PC-9 (cell line): ENCODE measurements at regions not wholly inside any gene's neighbourhood (a gene's known extent, or its start where the extent isn't known, plus 50 kb on each side); places are given as distances from the start of the nearest gene placed in this dataset.

ENCODE experiments used
- BruUV-seq: library from RNA; stranded (reverse); fragments of 400-500 nt; replicated peaks from 2 replicates; lab custom pipeline; 2021; lab: Mats Ljungman, UMichigan
- CTCF ChIA-PET: fragments of 300-600 bp; sonication (Branson Sonifier 250); formaldehyde crosslinking; loops from one replicate; lab custom pipeline; 2022; ENCODE audit warnings: antibody characterized with exemption; lab: Charles Lee
- POLR2A ChIA-PET: fragments of 300-600 bp; sonication (Branson Sonifier 250); formaldehyde crosslinking; loops from one replicate; lab custom pipeline; 2022; ENCODE audit warnings: antibody characterized with exemption; ENCODE audit not compliant: unreplicated experiment; lab: Charles Lee
- DNase-seq, 2 experiments: peaks; one replicate each; pipeline versions ENCODE4 v3.0.0 to v3.0.0-alpha.2; 2015 to 2022; ENCODE audit warnings: mixed read lengths in 1 of 2
- H2AFZ ChIP-seq: fragments of 200-600 bp; sonication (generic); 2 replicates; pipeline ENCODE4 v1.8.1; 2017; ENCODE audit warnings: antibody characterized with exemption
- H3F3A ChIP-seq: fragments of 200-600 bp; sonication (generic); 2 replicates; pipeline ENCODE4 v1.8.1; 2017; ENCODE audit warnings: antibody characterized with exemption, mild to moderate bottlenecking, low read depth; ENCODE audit not compliant: insufficient read depth
- H3K27ac ChIP-seq: fragments of 200-600 bp; sonication (generic); 2 replicates; pipeline ENCODE4 v1.6.1; 2016; ENCODE audit warnings: mixed run types
- H3K27me3 ChIP-seq: fragments of 200-600 bp; sonication (generic); 2 replicates; pipeline ENCODE4 v1.6.1; 2016; ENCODE audit warnings: low read depth, mixed run types; ENCODE audit not compliant: insufficient read depth
- H3K36me3 ChIP-seq: fragments of 200-600 bp; sonication (generic); 2 replicates; pipeline ENCODE4 v1.6.1; 2016; ENCODE audit warnings: low read depth, mixed run types
- H3K4me1 ChIP-seq: fragments of 200-600 bp; sonication (generic); replicated peaks from 2 replicates; pipeline ENCODE4 v1.6.1; 2016; ENCODE audit warnings: mixed run types; ENCODE audit not compliant: insufficient read depth
- H3K4me2 ChIP-seq: fragments of 200-600 bp; sonication (generic); 2 replicates; pipeline ENCODE4 v1.6.1; 2017; ENCODE audit warnings: mixed run types
- H3K4me3 ChIP-seq: fragments of 200-600 bp; sonication (generic); 2 replicates; pipeline ENCODE4 v1.6.1; 2016; ENCODE audit warnings: mixed run types
- H3K79me2 ChIP-seq: fragments of 200-600 bp; sonication (generic); 2 replicates; pipeline ENCODE4 v1.6.1; 2017; ENCODE audit warnings: low read depth, mixed run types
- H3K9me2 ChIP-seq: fragments of 200-600 bp; sonication (generic); 2 replicates; pipeline ENCODE4 v1.8.1; 2017; ENCODE audit warnings: mild to moderate bottlenecking; ENCODE audit not compliant: insufficient read depth
- H3K9me3 ChIP-seq: fragments of 200-600 bp; sonication (generic); 2 replicates; pipeline ENCODE4 v1.8.1; 2016; ENCODE audit warnings: low read depth; ENCODE audit not compliant: insufficient read depth
- H4K20me1 ChIP-seq: fragments of 200-600 bp; sonication (generic); 2 replicates; pipeline ENCODE4 v1.8.1; 2017; ENCODE audit not compliant: insufficient read depth
- EZH2 ChIP-seq: fragments of 200-600 bp; sonication (generic); IDR thresholded peaks from 2 replicates; pipeline ENCODE4 v1.8.0; 2017; ENCODE audit warnings: antibody characterized with exemption, low read depth
- intact Hi-C: fragments of 100-400 bp; cut with micrococcal nuclease; formaldehyde crosslinking; loops from one replicate; pipeline ENCODE4 v1.10.0; 2022; ENCODE audit not compliant: unreplicated experiment
- TF ChIP-seq, protein P1 (sequence below): fragments of 200-600 bp; sonication (generic); conservative IDR thresholded peaks from 2 replicates; pipeline ENCODE4 v1.6.1; 2017; ENCODE audit warnings: mixed run types, antibody characterized with exemption, mild to moderate bottlenecking, moderate library complexity

- POLR2A ChIA-PET, result interaction anchor here (0.5 to 0.7 kb wide), 3 partner anchors 35 to 109 kb away, joined by 3 to 10 read pairs (median 3); no protein-coding TSS in a partner anchor
- CTCF ChIA-PET, result interaction anchor here (0.6 kb wide), 1 partner anchor 78 kb away, joined by 6 read pairs; no protein-coding TSS in a partner anchor
These were observed 334.2 kb upstream of the IL12A start for GRCh38 chr3:159654183-159655134.

DNA sequence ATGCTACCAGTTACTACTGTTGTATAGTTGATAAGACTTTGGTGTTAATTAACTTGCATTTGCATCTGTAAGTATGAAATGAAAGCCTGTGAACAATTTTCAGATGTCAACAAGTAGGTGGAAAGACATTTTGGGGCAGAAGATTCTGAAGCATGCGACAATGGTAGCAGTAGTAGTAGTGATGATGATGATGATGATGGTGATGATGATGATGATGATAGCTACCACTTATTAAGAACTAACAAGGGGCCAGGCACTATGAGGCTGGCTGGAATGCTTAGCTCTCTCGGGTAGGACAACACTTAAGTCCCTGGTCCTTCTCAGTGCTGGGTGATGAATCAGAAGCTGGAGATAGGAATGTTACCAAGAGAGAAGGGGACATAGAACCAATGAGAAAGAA, 333.4 kb upstream of the IL12A start:
- no peak for TF ChIP-seq EZH2
- H3K79me2 ChIP-seq, result no peaks in the 10 kb centered on the region
- H2AFZ ChIP-seq, result no peak overlapping the region
- H3K4me3 ChIP-seq, result no peak overlapping the region
- ChIA-PET CTCF (no interaction called here), POLR2A (interaction anchor here (0.7 kb wide), 1 partner anchor 109 kb away, joined by 3 read pairs; no protein-coding TSS in a partner anchor)
- intact Hi-C loops, result no loop called here
- no TSS peak for BruUV-seq
- H3K36me3 ChIP-seq, result no peaks in the 10 kb centered on the region
- no peaks in the 10 kb centered on the region for H3K9me3 ChIP-seq
- no peaks in the 10 kb centered on the region for H4K20me1 ChIP-seq
- H3K27me3 ChIP-seq, result no peaks in the 10 kb centered on the region
- H3F3A ChIP-seq, result no peaks in the 10 kb centered on the region
- no peaks in the 10 kb centered on the region for H3K9me2 ChIP-seq
- DNase-seq, result no peak
- no peak overlapping the region for H3K27ac ChIP-seq
- no peaks in the 10 kb centered on the region; the same call in 1 of the 2 replicates for H3K4me1 ChIP-seq
- H3K4me2 ChIP-seq, result no peak overlapping the region

More at GRCh38 chr3:159654183-159655134, 334.2 kb upstream of the IL12A start:
- Histone ChIP-seq H3K27me3 (no peaks in the 10 kb centered on the region), H3K4me1 (no peaks in the 10 kb centered on the region; the same call in 1 of the 2 replicates), H3F3A (no peaks in the 10 kb centered on the region), H3K9me3 (no peaks in the 10 kb centered on the region), H3K36me3 (no peaks in the 10 kb centered on the region), H3K4me3 (no peak overlapping the region), H3K4me2 (no peak overlapping the region), H2AFZ (no peak overlapping the region), H3K27ac (no peak overlapping the region), H4K20me1 (no peaks in the 10 kb centered on the region), H3K79me2 (no peaks in the 10 kb centered on the region), H3K9me2 (no peaks in the 10 kb centered on the region)
- TF ChIP-seq, protein P1, sequence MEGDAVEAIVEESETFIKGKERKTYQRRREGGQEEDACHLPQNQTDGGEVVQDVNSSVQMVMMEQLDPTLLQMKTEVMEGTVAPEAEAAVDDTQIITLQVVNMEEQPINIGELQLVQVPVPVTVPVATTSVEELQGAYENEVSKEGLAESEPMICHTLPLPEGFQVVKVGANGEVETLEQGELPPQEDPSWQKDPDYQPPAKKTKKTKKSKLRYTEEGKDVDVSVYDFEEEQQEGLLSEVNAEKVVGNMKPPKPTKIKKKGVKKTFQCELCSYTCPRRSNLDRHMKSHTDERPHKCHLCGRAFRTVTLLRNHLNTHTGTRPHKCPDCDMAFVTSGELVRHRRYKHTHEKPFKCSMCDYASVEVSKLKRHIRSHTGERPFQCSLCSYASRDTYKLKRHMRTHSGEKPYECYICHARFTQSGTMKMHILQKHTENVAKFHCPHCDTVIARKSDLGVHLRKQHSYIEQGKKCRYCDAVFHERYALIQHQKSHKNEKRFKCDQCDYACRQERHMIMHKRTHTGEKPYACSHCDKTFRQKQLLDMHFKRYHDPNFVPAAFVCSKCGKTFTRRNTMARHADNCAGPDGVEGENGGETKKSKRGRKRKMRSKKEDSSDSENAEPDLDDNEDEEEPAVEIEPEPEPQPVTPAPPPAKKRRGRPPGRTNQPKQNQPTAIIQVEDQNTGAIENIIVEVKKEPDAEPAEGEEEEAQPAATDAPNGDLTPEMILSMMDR, result no peak
- no peak for TF ChIP-seq EZH2
- no TSS peak for BruUV-seq
- no peak for DNase-seq
- intact Hi-C loops, result no loop called here

DNA sequence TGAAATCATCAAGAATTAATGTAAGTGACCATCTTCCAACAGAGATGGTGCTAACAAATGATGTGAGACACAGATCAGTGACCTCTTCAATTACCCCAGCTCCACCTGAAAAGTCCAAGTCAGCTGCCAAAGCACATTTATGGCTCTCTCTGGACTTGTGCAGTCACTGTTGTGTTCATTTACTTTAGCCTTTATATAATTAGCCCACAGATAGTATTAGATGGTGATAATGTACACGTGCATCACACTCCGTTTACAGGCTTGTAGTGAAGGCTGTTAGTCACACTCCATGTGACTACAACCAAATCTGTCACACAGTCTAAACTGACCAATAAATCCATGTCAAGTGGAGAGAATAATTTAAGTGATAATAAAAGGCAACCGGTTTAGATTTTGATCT, 331.5 kb upstream of the IL12A start:
- no peaks in the 10 kb centered on the region for H3K79me2 ChIP-seq
- TF ChIP-seq EZH2, result no peak
- TF ChIP-seq, protein P1, result no peak
- no peak overlapping the region for H3K4me2 ChIP-seq
- no peaks in the 10 kb centered on the region for H3F3A ChIP-seq
- H3K36me3 ChIP-seq, result no peaks in the 10 kb centered on the region
- ChIA-PET CTCF (no interaction called here), POLR2A (no interaction called here)
- no peaks in the 10 kb centered on the region for H3K27me3 ChIP-seq
- BruUV-seq, result no TSS peak
- H2AFZ ChIP-seq, result no peak overlapping the region
- 0 out of 2 replicates have a peak, but pooled peaks cover 5% of the 10 kb centered on the region for H3K9me3 ChIP-seq
- no peaks in the 10 kb centered on the region for H3K9me2 ChIP-seq
- H3K4me3 ChIP-seq, result no peak overlapping the region
- H3K27ac ChIP-seq, result no peak overlapping the region
- intact Hi-C loops, result no loop called here
- no peaks in the 10 kb centered on the region for H4K20me1 ChIP-seq
- no peak for DNase-seq
- no peaks in the 10 kb centered on the region; the same call in 1 of the 2 replicates for H3K4me1 ChIP-seq
